HG03378 (cell line): ENCODE measurements at regions not wholly inside any gene's neighbourhood (a gene's known extent, or its start where the extent isn't known, plus 50 kb on each side); places are given as distances from the start of the nearest gene placed in this dataset.
A peak's percentile ranks its signal among the peaks of the same experiment; 100 is the strongest.

Experiments
- ATAC-seq: cut with Tn5 transposase; IDR thresholded peaks from one replicate; pipeline ENCODE4 v1.9.1; 2021; ENCODE audit warnings: mild to moderate bottlenecking, moderate library complexity; ENCODE audit not compliant: unreplicated experiment

DNA sequence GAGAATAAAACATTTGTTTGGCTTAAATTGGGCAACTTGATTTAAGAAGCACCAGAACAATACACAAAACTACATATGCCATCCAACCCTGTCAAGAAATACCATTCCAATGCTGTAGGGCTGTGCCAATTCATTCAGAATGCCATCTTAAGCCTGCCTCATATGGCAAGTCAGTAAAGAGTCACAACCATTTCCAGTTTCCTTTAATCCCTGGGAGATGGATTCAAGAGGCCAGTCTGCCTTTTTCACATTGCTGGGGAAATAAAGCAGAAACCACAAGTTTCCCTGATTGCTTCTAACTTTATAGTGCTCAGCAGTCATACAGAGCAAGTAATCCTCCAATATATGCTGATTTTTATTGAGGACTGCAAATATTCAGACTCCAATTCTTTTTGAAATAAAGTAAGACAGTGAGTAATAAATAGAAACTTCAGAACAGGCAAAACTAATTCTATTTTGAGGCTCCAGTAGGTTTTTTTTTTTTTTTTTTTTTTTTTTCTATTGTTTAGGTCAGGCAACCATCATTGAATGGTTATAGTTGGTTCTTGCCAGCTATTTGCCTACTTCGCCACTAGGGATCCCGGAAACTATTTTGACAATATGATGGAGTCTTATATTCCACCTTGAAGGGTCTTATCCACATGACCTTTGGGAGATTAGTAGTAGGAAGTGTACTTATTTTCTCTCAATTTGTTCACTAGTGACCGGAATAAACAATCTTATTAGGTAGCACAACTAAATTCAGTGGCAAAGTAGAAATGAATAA, 400.9 kb upstream of the MEF2C start:
- ATAC-seq, result no peak

DNA sequence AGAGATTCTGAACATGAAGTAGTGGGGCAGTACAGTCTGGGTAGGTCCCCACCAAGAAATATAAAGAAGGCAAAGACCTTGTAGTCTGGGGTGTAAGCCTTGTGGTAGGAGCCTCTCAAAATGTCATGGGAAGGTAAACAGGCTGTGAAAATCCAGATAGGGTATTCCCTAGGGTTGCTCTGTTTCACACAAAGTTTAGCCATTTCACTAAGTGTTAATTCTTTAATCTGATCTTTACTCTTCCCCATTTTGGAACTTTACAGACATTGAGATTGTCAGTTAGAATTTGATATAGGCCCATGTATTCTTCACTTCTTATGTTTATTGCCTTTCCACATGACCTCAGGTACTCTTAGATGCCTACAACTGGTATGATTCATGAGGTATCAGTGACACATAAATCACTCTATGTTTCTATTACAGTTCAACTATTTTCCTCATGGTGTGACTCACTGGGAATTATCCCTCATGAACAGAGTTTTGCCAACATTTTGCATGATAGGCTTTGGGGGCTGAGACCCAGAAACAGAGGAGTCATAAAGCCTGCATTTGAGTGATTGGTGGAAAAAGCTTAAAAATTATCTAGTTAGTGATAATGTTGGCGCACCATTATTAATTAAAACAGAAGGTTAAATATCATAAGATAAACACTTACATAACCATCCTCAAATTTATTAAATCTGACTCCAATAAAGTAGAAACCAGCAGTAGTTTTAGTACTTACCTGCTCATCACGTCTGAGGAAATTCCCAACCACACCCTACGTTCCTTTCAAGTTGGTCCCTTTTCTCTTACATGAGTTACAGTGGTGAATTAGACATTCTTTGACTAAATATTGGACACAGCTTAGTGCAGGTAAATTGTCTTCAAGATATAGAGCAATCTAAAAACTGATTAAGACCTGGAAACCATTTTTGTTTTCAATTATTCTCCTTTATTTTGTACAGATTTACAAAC, 399.8 kb upstream of the MEF2C start:
- ATAC-seq, result peak; percentile 48

DNA sequence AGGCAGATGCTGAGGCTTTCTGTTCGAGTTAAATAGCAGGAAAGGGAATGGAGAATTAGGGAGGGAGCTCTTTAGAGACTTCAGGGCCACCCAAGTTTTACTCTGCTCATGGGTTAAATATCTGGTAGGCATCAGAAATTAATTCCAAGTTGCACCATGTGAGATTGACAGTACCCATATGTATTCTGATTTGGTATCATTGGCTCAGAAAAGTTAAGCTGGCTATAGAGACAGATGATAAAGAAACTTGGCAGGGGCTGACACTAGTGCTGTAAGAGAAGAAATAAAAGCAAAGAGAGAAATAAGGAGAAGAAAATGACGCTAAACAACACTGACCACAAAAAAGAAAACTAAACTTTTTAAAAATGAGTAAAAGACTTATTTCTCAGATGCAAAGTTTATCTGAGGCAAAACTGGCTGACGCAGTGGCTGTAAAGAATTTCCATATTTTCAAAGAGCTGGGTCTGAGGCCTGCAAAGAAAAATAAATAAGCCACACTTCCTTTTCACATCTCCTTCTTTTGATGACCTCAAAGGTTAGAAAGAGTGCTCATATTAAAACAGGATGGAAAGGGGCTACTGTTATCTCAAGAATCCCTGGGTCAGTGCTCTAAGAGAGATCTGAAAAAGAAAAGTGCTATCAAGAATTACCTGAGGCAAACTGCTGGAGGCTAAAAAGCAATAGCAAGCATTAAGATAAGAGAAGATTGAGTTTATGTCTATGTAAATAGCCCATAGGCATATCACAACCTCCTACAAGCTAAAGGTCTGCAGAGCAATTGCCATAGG, 399.0 kb upstream of the MEF2C start:
- ATAC-seq, result peak; percentile 9

DNA sequence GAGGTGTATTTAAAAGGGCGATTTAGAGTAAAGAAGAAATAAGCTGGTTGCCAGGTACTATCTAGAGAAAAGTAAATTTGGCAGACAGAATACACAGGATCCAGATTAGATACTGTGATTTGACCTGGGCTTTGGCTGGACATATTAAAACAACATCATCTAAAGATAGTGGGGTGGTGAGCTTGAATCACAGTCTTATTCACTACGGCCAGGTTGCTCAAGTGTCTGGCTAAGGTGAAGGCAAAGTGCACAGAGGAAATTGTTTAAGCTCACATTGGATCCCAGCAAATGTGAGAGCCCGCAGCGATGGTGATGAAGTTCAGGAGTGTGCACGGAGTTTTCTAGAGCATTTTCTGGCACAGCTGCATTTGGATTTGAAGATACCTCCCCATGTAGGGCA, 398.2 kb upstream of the MEF2C start:
- ATAC-seq, result no peak

DNA sequence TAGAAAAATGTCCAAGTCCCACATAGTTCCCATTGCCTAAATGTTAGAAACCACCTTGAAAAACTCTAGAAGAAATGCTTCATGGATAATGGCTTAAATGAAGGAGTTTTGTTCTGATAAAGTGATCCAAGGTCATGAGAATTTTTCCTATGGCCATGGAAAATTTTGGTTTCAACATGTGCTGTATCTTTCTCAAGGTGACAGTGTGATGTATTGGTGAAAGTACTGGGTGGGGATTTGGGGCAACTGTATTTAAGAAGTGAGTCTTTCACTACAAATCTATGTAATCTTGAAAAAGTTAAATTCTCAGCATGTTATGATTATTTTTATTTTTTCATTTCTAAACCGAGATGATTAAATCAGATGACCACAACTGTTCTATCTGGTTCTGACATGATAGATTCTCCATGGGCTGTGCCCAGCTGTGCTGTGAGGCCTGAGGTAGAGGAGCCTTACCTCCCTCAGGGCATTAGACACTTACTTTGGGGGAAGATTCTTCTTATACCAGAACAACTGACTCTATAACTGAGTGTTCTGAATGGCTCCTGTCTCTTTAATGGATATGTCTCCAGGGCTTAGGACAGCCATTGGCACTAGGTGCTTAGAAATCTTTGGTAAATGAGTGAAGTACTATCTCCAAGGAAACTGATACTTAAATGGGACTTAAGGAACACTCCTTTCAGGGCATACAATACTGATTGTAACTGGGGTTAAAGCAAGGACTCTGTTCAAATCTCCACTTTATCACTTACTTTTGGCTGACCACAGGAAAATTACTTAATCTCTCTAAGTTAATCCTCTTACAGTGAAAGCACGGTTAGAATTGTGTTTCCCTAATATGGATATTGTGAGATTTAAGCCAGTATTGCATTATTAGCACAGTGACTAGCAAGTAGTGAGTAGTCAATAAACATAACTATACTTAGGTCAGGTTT, 397.4 kb upstream of the MEF2C start:
- no peak for ATAC-seq

DNA sequence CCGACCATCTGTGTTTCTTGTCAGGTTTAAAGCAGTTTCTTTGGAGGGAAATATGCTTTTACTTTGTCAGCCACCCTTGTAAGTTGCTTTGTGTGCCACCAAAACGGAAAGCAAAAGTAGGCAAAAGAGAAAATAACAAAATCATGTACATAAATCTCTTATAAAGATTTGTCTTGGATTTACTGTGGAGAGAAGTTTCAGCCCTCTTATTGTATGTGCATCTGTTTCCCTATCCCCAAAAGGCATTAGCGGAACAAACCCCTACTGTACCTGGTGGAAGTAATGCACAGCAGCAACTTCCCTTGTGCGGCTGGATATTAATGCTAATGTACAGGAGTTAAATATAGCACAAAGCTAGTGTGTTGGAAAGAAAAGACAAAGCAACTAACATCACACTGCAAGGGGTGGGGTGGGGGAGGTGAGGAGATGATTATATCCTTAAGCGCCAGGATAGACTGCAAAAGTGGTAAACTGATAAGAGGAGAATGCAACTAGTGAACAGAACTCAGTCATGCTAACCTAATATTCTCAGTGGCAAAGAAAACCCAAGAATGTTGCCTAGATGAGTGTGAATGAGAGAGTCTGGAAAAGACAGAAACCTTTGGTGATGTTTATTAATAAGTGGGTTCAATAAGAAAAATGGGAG, 396.5 kb upstream of the MEF2C start:
- no peak for ATAC-seq

DNA sequence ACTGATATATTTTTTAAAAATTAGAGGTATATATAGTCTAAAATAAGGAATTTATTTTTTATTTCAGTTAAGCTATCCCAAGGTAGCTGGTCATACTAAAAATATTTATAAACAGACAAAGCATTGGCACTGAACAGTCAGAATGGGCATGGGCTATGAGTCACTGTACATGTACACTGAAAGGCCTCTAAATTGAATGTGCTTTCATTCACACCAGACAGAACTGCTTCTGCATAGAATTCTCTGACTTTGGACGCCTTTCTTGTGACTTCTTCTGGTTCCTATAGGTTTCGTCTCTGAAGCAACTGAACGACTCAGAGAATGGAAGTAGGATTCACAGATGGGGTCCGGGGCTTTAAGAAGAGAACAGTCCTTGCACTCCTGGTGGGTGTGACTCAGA, 394.8 kb upstream of the MEF2C start:
- ATAC-seq, result no peak

DNA sequence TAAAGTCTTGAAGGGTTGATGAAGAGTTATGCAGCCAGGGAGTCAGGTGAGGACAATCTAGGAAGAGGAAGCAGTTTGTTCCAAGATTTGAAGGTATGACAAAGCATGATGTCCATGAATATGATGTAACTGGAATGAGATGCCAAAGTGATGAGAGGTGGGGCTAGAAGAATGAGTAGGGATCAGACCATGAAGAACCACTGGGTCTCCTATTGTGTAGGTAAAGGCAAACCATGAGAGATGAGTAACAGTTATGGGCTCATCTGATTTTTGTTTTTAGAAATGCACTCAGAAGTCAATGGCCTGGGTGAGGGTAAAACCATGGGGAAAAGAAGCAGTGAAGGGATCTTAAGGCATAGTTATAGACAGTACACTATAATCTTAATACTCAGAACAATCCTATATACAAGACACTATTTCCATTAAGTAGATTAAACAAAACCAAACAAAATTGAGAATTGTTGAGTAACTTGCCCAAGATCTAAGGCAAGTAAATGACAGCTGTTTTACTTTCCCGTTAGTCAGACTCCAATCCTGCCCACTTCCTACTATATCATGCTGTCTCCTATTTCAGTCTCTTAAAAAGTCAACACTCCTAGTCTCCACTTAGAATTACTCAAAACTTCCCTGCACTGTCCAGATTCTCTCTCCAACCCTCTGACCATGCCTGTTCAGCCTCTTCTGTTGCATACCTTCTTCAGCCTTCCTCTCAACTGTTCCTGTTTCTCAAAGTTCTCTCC, 393.8 kb upstream of the MEF2C start:
- no peak for ATAC-seq

DNA sequence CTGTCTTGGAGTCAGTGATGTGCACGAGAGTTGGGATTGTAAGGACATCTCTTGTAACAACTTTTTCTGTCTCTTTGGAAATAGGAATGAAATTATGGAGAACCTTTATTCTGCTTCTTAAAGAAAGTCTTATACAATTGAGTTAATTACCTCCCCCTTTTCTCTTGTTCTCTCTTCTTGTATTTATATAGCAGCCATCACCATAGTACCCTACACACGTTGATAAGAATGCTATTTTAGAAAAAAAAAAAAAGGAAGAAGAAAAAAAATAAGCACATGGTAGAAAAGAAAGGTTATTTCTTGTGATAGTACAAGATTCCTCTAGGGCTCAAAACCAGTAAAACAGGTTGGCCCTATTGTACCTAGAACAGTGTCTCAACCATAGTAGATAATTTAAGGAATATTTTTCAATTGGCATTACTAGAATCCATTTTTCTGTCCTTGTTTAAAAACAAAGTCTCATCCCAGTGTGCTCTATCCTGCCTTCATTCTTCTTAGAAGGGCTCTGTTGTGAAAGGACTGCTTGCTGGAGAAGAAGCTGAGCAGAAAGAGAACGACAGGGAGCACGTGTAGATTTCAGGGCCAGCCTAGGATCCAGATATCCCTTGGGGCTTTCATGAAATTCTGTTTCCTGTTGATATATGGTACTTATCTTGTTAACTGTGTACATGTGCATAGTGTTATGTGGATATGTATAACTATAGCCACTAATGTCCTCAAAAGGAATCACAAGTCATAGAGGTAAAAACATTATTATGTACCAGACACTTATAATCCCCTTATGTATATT, 392.3 kb upstream of the MEF2C start:
- no peak for ATAC-seq

DNA sequence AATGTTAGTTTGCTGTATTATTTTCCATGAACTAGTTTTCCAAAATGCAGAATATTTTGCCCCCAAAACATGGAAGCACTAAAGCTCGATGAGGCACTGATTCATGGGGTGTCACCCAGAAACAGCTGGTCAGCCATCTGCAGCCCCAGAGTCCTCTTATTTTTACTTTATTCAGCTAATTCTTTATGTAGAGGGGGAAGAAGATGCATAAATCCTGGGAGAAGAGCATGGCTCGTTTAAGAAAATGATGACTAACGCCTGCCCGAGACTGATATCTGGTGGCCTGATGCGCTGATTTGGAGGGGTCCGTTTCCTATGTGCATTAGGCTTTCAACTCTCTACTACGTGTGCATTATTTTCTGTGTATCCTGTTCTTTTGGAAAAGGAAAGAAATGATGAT, 390.3 kb upstream of the MEF2C start:
- ATAC-seq, result no peak

DNA sequence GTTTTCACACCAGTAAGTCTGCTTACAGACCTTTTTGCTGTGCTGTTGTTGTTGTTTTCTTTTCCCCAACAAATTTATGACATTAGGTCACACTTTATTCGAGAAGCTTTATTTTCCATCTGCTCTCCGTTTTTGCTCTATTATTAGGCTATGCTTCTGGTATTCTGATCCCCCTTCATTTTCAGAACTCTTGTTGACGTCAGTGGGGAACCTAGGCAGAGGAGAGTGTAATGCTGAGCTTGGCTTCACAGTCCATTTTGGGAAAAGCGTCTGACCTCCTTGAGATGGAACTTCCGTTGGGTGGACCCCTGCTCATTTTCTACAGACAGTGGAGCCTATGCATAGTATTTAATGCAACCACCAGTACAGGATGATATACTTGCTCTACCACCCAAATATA, 387.9 kb upstream of the MEF2C start:
- ATAC-seq, result peak; percentile 6

DNA sequence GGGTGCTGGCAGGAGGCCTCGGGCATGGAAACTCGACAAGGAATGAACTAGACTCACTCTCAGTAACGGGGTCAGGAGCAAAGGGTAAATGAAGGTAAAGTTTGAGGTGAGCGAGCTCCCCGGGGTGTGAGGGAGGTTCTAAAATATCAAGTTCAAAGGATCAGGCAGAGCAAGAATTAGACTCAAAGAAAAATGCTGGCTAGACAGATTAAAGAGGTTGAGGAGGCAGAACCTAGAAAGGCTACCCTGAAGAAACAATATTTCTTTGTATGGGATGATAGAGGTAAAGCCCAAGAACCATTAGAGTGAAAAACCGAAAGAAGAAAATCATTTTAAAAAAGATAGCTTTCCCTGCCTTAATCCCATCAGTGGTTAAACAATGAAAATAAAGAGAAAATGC, 386.7 kb upstream of the MEF2C start:
- no peak for ATAC-seq

DNA sequence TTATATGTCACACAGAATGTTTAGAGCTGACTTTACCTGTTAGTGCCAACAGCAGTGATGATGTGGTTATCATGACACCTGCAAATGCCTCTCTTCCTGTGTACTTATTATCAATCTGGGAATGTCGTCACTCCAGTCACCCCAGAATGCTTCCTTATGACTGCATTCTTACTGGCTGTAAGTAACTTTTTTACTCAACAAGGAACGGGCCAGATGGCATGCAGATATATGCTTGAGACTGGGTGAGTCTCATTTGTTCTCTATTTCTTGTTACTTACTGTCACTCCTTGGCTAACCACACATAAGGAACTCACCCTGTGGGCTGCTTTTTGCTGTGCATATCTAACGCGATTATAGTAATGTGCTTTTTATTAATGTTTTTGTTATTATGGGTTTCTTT, 385.5 kb upstream of the MEF2C start:
- ATAC-seq, result peak; percentile 41

DNA sequence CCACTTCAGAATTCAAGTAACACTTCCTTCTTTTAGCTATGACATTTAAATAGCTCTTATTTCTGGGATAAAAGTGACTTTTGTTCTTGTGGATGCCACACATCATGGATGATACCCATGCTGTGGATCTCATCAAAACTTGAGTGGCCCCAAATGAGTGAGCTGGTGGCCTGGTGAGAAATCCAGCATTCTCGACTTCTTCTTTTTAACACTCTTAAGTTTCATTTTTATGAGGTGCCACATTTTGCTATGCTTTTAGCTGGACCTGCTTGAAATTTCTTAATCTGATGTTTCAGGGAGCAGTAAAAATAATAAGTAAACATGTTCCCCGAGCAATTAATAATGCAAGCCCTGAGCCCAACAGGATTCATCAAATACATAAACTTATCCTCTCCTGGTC, 384.8 kb upstream of the MEF2C start:
- no peak for ATAC-seq

DNA sequence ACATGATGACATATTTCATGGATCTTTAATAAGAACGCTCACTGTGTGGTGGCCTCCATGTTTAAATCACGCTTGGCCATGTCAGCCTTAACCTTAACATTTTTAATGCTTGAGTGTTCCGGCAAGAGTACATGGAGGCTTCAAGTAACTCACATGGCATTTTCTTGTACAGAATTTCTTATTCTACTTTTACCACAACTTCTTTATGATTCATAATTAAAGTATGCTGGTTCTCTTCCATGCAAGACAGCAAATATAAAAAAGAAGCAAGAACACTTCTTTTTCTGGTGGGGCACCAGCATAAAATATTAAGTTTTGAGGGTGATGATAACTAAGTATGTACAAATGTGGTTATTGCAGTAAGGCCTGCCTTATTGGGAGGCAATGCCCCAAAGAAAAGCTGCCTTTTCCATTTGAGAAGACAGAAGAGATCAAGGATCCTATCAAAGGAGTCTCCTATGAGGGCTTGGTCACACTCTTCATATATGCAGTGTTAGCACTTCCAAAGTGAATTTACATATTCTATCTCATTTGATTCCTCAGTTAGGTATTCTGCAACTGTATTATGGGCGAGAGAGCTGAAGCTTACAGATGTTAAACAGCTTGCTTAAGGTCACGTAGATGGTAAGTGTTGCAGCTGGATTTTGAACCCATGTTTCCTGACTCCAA, 382.7 kb upstream of the MEF2C start:
- ATAC-seq, result no peak

DNA sequence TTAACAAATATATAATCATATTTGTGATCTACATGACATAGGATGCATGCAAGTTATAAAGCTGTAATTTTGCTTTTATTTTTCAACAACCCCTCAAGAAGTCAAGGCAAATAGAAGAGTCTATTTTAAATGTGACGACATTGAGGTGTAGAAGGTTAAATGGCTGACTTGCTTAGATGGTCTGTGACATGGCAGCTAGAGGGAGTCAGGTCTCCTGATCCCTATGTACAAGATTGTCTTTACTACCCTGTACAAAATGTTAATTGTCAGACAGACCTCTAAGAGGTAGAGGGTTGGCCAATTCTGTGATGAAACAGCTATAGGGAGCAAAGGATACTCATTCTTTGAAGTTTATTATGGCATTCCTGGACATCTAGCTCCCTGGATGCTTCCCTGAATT, 380.9 kb upstream of the MEF2C start:
- no peak for ATAC-seq

DNA sequence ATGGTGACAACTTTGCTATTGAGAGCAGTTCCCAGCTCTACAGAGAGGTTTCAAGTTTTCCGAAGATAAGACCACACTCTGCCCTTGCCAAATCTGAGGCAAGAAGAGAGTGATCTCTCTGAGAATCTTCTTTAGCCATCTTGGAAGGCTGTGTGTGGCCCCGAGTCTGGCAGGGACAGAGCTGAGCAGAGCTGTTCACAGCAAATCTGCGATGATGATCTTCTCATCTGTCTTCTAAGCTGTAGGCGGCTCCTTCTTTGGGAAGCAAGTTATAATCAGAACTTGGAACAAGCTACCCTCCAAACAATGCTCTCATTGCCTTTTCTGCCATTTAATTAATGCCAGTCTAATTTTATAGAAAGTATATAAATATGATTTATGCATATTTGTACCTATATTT, 379.0 kb upstream of the MEF2C start:
- ATAC-seq, result no peak

DNA sequence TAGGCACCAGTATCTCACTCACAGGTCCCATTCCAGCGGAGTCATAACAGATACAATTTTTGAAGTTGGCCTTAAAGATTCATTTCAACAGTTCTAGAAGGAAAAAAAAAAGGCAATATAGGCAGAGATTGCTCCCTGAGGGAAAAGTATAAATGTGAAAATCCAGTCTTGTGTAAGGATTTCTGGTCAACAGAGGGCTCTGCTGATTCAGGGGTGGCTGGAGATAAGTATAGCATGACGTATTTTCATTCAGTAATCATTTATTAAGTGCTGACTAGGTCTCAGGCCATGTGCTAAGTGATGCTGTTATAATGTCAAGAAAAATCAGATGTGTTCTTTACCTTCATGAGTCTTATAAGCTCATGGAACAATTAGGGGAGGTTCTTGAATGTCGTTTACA, 377.3 kb upstream of the MEF2C start:
- ATAC-seq, result no peak
